ENCODE measurements at regions not wholly inside any gene's neighbourhood (a gene's known extent, or its start where the extent isn't known, plus 50 kb on each side); places are given as distances from the start of the nearest gene placed in this dataset.

- TF ChIP-seq POLR2A (IDR thresholded peaks at IDR 0.05) (no peak), CTCF (IDR thresholded peaks at IDR 0.05) (no peak), EP300 (IDR thresholded peaks at IDR 0.05) (no peak)
Observed at GRCh38 chr4:173834151-173834550, 304.1 kb upstream of the HAND2 start.
